Left kidney (tissue), 1 donor: ENCODE measurements at regions not wholly inside any gene's neighbourhood (a gene's known extent, or its start where the extent isn't known, plus 50 kb on each side); places are given as distances from the start of the nearest gene placed in this dataset.
A peak's percentile ranks its signal among the peaks of the same experiment; 100 is the strongest.
"Not testable (repeated sequence)": the region's sequence is repeated elsewhere in the genome, so short reads cannot be mapped to it uniquely, and the experiment has no call there.

Experiments
- DNase-seq: peaks from one replicate; pipeline ENCODE4 v3.0.0-alpha.2; 2013

GRCh38 chr10:11691319-11691755, 50.8 kb upstream of the ECHDC3 start:
- no peak for DNase-seq

GRCh38 chr10:11689945-11690736, 52.0 kb upstream of the ECHDC3 start:
- no peak for DNase-seq

GRCh38 chr10:11688448-11688795, 53.8 kb upstream of the ECHDC3 start:
- not testable (repeated sequence) for DNase-seq

GRCh38 chr10:11687779-11688447, 54.3 kb upstream of the ECHDC3 start:
- no peak for DNase-seq

GRCh38 chr10:11687357-11687771, 54.8 kb upstream of the ECHDC3 start:
- peak; percentile 58 for DNase-seq

- DNase-seq: peak; percentile 67
Measured at GRCh38 chr10:11685787-11686218, 56.4 kb upstream of the ECHDC3 start.

- no peak for DNase-seq
Measured at GRCh38 chr10:11684717-11685645, 57.2 kb upstream of the ECHDC3 start.

GRCh38 chr10:11684341-11684716, 57.9 kb upstream of the ECHDC3 start:
- DNase-seq: not testable (repeated sequence)

- no peak for DNase-seq
Measured at GRCh38 chr10:11683529-11684320, 58.5 kb upstream of the ECHDC3 start.

GRCh38 chr10:11682851-11683250, 59.3 kb upstream of the ECHDC3 start:
- DNase-seq: no peak

- DNase-seq: no peak
Measured at GRCh38 chr10:11682267-11682683, 59.9 kb upstream of the ECHDC3 start.

- DNase-seq: no peak
Measured at GRCh38 chr10:11680496-11680895, 61.7 kb upstream of the ECHDC3 start.

GRCh38 chr10:11679946-11680345, 62.2 kb upstream of the ECHDC3 start:
- DNase-seq: no peak

GRCh38 chr10:11678074-11678793, 63.9 kb upstream of the ECHDC3 start:
- no peak for DNase-seq

GRCh38 chr10:11677480-11677879, 64.7 kb upstream of the ECHDC3 start:
- DNase-seq: no peak

- peak; percentile 48 for DNase-seq
Measured at GRCh38 chr10:11673346-11674280, 62.2 kb upstream of the USP6NL start.

GRCh38 chr10:11672836-11673235, 61.4 kb upstream of the USP6NL start:
- no peak for DNase-seq

- DNase-seq: no peak
Measured at GRCh38 chr10:11670381-11670780, 58.9 kb upstream of the USP6NL start.

- DNase-seq: no peak
Measured at GRCh38 chr10:11668847-11669610, 57.6 kb upstream of the USP6NL start.
